HG03064 (cell line): ENCODE measurements at regions not wholly inside any gene's neighbourhood (a gene's known extent, or its start where the extent isn't known, plus 50 kb on each side); places are given as distances from the start of the nearest gene placed in this dataset.

Source experiments
- ATAC-seq: cut with Tn5 transposase; IDR thresholded peaks from one replicate; pipeline ENCODE4 v1.9.1; 2021; ENCODE audit warnings: low read depth; ENCODE audit not compliant: unreplicated experiment

DNA sequence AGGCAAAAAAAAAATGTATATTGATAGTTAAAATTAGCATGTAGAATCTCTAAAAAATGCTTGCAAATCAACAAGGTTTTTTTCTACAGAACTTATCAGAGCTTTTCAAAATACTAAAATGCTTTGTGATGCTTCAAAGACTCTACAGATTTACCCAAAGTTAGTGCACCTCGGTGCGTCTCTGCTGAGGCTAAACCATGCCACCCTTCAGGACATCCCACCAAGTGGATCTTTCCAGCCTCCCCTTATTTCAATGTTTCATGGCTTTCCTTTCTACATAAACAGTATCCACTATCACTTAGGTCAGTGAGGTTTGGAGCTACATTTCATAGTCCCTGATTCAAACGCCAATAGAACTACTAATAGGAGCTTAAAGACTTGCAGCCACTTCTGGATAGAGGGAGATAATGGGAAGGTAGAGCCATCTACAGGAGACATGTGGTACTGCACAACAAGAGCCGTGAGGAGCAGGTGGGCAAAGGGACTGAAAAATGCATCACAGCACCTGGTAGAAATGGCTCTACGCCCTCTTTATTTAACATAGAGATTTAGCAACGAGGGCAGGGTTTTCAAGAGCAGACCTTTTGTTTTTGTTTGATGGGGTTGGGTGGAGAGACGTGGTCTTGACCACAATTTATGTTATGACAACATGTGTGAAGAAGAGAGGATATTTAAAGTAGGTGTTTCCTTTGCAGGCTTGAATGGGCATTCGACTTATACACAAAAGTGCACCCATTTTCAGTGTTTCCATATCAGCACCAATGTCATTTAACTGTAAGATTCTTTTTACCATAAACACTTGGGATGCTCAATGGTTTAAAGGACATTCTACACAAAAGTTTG, 56.1 kb upstream of the SLC35G4 start:
- ATAC-seq, result no peak

GRCh38 chr18:11548916-11549551, 60.4 kb upstream of the SLC35G4 start:
- ATAC-seq, result no peak

DNA sequence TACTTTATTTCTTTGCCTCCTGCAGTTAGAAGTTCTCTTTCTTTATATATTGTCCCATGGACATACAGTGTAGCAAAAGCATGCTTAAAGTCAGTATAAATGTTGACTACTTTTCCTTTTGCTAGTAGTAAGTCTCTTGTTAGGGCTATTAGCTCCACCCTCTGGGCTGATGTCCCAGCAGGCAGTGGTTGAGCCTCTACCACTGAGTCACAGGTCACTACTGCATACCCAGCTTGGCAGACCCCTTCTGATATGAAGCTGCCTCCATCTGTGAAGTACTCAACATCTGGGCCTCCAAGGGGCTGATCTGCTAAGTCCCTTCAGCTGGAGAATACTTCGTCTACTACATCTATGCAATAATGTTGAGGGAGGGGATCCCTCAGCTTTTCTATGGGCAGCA, 61.0 kb upstream of the SLC35G4 start:
- no peak for ATAC-seq

GRCh38 chr18:11544060-11544633, 65.2 kb upstream of the SLC35G4 start:
- ATAC-seq, result no peak

DNA sequence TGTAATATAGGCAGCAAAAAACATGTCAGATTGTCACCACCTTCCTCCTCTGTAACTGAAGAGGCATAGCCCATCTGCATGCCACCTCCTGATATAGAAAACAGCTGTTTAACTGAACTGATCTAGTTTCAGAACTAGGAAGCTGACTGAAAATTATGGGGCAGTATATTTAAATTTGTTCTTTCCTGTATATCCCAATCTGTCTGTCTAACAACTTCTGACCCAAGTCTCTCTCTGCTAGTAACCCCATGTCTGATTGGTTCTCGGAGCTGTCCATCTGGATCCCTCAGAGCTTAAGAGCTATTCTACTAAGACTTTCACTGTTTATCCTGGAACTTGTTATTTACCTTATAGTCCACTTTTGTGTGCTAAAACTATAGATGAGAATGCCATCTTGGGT, 68.2 kb upstream of the SLC35G4 start:
- no peak for ATAC-seq

- ATAC-seq, result no peak
These were observed 75.4 kb upstream of the SLC35G4 start for GRCh38 chr18:11533942-11534496.

- ATAC-seq, result no peak
These were observed 75.9 kb upstream of the SLC35G4 start for GRCh38 chr18:11533513-11533890.

DNA sequence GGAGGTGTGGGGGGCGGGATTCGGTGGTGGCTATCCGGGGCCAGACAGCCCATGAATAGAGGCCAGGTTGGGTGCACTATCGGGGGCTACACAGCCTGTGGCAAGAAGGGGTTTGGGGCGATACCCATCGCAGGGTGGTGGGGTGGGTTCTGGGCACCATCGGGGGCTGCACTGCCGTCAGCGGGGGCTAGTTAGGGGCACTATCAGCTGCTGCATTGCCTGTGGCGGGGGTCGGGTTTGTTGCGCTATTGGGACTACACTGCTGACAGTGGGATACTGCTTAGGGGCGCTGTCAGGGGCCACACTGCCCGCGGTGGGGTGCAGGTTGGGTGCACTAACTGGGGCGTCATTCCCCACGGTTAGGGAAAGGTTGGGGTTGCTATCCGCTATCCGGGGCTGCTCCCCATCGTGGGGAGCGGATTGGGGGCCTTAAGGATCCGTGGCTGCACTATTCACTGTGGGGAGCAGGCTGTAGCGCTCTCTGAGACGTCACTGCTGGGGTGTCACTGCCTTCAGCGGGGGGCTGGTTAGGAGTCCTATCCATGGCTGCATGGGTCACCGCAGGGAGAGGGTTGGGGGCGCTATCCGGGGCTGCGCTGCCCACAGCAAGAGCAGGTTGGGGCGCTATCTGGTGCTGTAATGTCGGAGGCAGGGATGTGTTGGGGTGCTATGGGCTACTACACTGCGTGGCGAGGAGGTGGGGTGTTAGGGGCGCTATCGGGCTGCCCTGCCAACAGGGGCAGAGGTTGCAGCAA, 76.5 kb upstream of the SLC35G4 start:
- ATAC-seq, result no peak

GRCh38 chr18:11529081-11529480, 80.3 kb upstream of the SLC35G4 start:
- no peak for ATAC-seq

DNA sequence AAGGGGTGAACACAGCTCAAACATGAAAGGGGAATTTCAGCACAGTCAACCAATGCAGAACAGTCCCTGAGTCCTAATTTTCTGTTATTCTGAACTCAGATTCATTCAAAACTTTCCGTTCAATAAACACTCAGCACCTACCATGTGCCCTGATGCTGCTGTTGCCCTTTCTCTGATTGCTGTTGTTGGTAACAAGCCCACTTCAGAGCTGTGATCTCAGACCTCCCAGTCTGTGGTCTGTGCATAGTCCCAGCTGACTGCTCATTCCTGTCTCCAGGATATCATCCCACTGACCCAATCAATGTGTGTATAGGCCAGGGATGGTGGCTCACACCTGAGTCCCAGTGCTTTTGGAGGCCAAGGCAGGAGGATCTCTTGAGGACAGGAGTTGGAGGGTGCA, 82.7 kb upstream of the SLC35G4 start:
- ATAC-seq, result no peak

DNA sequence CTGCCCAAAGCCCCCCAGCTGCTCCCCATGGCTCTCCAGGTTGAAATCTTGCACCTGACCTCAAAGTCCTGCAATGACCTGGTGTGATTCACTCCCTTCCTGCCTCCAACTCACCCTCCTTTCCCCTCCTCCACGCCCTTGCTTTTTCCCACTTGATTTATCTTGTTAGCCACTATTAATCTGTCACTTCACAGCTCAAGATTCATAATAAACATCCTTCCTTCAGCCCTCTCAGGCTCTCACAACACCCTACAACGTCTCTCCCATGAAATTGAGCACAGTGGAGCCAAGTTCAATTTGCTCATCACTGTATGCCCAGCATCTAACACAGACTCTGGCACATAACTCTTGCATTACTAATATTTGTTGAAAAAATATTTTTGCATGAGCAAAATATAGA, 85.6 kb upstream of the SLC35G4 start:
- ATAC-seq, result no peak

- ATAC-seq, result no peak
These were observed 86.4 kb upstream of the SLC35G4 start for GRCh38 chr18:11522992-11523391.

GRCh38 chr18:11521853-11522252, 87.5 kb upstream of the SLC35G4 start:
- no peak for ATAC-seq

- ATAC-seq, result no peak
These were observed 88.9 kb upstream of the SLC35G4 start for GRCh38 chr18:11520536-11520935.

DNA sequence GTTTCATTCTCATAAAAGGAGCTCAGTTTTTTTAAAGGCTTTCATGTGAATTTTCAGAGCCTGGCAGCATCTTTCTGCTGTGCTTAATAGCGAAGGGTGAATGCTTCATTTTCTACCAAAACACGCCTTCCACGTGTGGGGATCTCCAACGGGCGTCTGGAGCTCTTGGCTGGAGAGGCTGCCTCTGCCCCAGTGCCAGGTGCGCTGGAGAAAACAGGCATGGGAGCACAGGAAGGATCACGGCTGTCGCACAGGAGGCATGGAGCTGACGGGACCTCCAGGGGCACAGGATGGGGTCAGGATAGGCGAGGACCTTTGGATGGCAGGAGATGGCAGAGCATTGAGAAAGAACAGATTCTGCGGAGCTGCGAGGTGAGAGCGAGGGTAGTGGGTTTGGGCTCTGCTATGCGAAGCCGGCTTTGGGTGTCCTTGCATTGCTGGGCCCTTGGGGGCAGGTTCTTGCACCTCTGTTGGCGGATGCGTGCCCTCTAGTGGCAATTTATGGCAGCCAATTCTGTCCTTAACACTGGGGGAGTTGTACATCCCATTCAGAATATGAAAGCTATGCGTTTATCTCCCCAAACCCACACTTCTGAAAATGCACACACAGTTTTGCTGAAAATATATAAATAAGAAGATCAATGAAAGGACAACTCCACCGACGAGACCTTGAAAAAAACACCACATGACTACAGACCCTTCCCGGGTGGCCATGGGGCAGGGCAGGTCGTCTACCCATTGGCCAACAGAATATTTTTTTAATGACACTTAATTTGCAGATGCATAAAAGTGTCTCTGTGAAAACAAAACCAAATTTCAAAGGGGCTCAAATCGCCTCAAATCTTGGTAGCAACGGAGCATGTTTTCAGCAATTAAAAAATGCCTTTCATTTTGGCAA, 90.4 kb upstream of the SLC35G4 start:
- ATAC-seq, result no peak

- no peak for ATAC-seq
These were observed 91.7 kb upstream of the SLC35G4 start for GRCh38 chr18:11517704-11518103.

DNA sequence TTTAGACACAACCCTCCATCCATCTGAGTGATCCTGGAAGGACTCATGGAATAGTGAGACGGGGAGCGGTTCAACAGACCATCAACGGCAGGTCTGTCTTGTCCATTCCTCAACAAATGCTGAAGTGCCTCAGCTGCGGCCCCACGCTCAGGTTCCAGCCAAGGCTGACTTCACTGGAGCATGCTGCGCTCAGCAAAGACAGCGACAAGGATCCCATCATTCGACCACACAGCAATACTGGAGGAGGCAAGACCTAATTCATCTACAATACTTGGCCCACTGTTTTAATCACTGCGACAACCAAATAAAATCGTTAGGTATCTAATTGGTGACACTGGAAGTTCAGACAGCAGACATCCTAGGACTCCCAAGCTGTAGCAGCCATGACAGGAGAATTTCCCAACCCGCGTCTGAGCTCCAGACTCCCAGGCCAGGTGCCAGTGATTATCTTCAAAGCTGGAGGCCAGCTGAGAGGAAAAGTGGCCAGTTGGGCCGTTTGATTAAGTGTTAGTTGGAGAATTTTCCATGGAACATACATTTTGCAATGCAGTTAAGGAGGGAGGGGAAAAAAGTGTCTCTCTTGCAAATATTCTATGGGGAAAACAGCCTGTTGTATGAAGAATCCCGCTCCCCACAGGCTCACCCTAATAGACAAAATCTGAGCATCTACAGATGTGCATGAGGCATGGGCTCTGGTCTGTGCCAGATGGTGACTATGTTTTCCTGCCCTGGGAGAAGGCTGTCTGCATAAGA, 92.5 kb upstream of the SLC35G4 start:
- no peak for ATAC-seq

DNA sequence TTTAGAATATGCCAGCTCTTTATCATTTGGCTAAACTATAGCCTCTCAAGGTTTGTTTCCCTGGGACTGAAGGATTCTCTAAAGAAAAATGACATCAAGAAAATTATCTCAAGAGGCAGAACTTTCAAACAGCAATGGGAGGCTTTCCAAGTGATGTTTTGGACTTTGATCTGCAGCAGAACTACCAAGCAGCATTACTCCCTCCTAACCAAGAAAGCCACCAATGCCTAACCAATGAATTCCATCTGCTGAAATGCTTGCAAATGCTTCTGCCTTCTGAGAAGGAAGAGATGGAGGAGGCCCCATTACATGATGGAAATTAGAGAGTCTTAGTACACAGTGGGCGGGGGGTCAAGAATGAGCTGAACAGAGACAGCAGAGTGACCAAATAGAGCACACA, 95.1 kb upstream of the SLC35G4 start:
- ATAC-seq, result no peak
